NB4 (cell line): ENCODE measurements at regions not wholly inside any gene's neighbourhood (a gene's known extent, or its start where the extent isn't known, plus 50 kb on each side); places are given as distances from the start of the nearest gene placed in this dataset.

Experiments used
- POLR2A ChIP-seq: IDR thresholded peaks from 2 replicates; pipeline ENCODE4 v1.6.1; 2011; ENCODE audit warnings: mild to moderate bottlenecking; ENCODE audit not compliant: insufficient read length; ENCODE audit errors: extremely low read depth
- TF ChIP-seq, protein P1 (sequence below): IDR thresholded peaks from one replicate; pipeline ENCODE4 v1.5.1; 2012; ENCODE audit warnings: low read depth, low read length

- TF ChIP-seq, protein P1, sequence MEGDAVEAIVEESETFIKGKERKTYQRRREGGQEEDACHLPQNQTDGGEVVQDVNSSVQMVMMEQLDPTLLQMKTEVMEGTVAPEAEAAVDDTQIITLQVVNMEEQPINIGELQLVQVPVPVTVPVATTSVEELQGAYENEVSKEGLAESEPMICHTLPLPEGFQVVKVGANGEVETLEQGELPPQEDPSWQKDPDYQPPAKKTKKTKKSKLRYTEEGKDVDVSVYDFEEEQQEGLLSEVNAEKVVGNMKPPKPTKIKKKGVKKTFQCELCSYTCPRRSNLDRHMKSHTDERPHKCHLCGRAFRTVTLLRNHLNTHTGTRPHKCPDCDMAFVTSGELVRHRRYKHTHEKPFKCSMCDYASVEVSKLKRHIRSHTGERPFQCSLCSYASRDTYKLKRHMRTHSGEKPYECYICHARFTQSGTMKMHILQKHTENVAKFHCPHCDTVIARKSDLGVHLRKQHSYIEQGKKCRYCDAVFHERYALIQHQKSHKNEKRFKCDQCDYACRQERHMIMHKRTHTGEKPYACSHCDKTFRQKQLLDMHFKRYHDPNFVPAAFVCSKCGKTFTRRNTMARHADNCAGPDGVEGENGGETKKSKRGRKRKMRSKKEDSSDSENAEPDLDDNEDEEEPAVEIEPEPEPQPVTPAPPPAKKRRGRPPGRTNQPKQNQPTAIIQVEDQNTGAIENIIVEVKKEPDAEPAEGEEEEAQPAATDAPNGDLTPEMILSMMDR: no peak
- TF ChIP-seq POLR2A: no peak
These were observed 244.6 kb upstream of the TET2 start for GRCh38 chr4:104901961-104902605.
